Limb (tissue), 2 donors: ENCODE measurements at regions not wholly inside any gene's neighbourhood (a gene's known extent, or its start where the extent isn't known, plus 50 kb on each side); places are given as distances from the start of the nearest gene placed in this dataset.

ENCODE experiments used
- DNase-seq, 2 donors: peaks; one replicate each; pipeline ENCODE4 v3.0.0-alpha.2; 2016; ENCODE audit errors: extremely low spot score in 2 of 2

GRCh38 chr14:28436821-28437220 lies 329.8 kb upstream of the FOXG1 start:
- no peak for DNase-seq

GRCh38 chr14:28461389-28461788 lies 305.2 kb upstream of the FOXG1 start:
- no peak for DNase-seq

- DNase-seq = no peak
Observed at GRCh38 chr14:28467611-28468010, 299.0 kb upstream of the FOXG1 start.

- DNase-seq = no peak
Observed at GRCh38 chr14:28468191-28469151, 298.1 kb upstream of the FOXG1 start.

GRCh38 chr14:28482251-28483040 lies 284.1 kb upstream of the FOXG1 start:
- DNase-seq = no peak

- DNase-seq = no peak
Observed at GRCh38 chr14:28483506-28483905, 283.1 kb upstream of the FOXG1 start.

GRCh38 chr14:28488684-28489083 lies 277.9 kb upstream of the FOXG1 start:
- DNase-seq = no peak

GRCh38 chr14:28493516-28493915 lies 273.1 kb upstream of the FOXG1 start:
- no peak for DNase-seq

GRCh38 chr14:28494196-28494595 lies 272.4 kb upstream of the FOXG1 start:
- DNase-seq = no peak

- DNase-seq = no peak
Observed at GRCh38 chr14:28496364-28496763, 270.2 kb upstream of the FOXG1 start.

- DNase-seq = no peak
Observed at GRCh38 chr14:28502517-28502916, 264.1 kb upstream of the FOXG1 start.

- DNase-seq = no peak
Observed at GRCh38 chr14:28515571-28515970, 251.0 kb upstream of the FOXG1 start.

- DNase-seq = no peak
Observed at GRCh38 chr14:28536889-28537288, 229.7 kb upstream of the FOXG1 start.

- DNase-seq = no peak
Observed at GRCh38 chr14:28542040-28542439, 224.5 kb upstream of the FOXG1 start.

- DNase-seq = no peak
Observed at GRCh38 chr14:28565345-28565744, 201.2 kb upstream of the FOXG1 start.

- no peak for DNase-seq
Observed at GRCh38 chr14:28570391-28570790, 196.2 kb upstream of the FOXG1 start.

GRCh38 chr14:28571636-28572035 lies 195.0 kb upstream of the FOXG1 start:
- DNase-seq = no peak

- no peak for DNase-seq
Observed at GRCh38 chr14:28576523-28576922, 190.1 kb upstream of the FOXG1 start.

GRCh38 chr14:28577187-28577586 lies 189.4 kb upstream of the FOXG1 start:
- no peak for DNase-seq

GRCh38 chr14:28577711-28578131 lies 188.9 kb upstream of the FOXG1 start:
- DNase-seq = no peak

GRCh38 chr14:28584951-28585350 lies 181.6 kb upstream of the FOXG1 start:
- DNase-seq = no peak

GRCh38 chr14:28589792-28590191 lies 176.8 kb upstream of the FOXG1 start:
- DNase-seq = no peak
